Stomach smooth muscle (tissue), 2 donors: ENCODE measurements at regions not wholly inside any gene's neighbourhood (a gene's known extent, or its start where the extent isn't known, plus 50 kb on each side); places are given as distances from the start of the nearest gene placed in this dataset.
"Not testable (repeated sequence)": the region's sequence is repeated elsewhere in the genome, so short reads cannot be mapped to it uniquely, and the experiment has no call there.

ENCODE experiments used
- H3K27ac ChIP-seq: one replicate; pipeline ENCODE4 v1.7.0; 2013; ENCODE audit warnings: mild to moderate bottlenecking, low read length, inconsistent platforms
- H3K27me3 ChIP-seq, 2 donors: one replicate each; pipeline ENCODE4 v1.7.0; 2013; ENCODE audit warnings: low read length in 2 of 2; ENCODE audit not compliant: insufficient read depth in 2 of 2, control insufficient read depth in 1 of 2
- H3K36me3 ChIP-seq, 2 donors: one replicate each; pipeline ENCODE4 v1.7.0; 2013; ENCODE audit warnings: low read length in 2 of 2; ENCODE audit not compliant: control insufficient read depth in 2 of 2, insufficient read depth in 2 of 2
- H3K4me1 ChIP-seq: one replicate; pipeline ENCODE4 v1.7.0; 2013; ENCODE audit warnings: low read length; ENCODE audit not compliant: control insufficient read depth, insufficient read depth
- H3K4me3 ChIP-seq, 2 donors: one replicate each; pipeline ENCODE4 v1.7.0; 2013; ENCODE audit warnings: low read length in 2 of 2
- H3K9ac ChIP-seq, 2 donors: one replicate each; pipeline ENCODE4 v1.7.0; 2013; ENCODE audit warnings: low read length in 2 of 2, mild to moderate bottlenecking in 1 of 2
- H3K9me3 ChIP-seq, 2 donors: one replicate each; pipeline ENCODE4 v1.7.0; 2013; ENCODE audit warnings: low read length in 2 of 2; ENCODE audit not compliant: control insufficient read depth in 2 of 2
- donor health status: healthy.
- donor health status: Pancreatic carcinoma.

- Histone ChIP-seq H3K27ac (no peak overlapping the region), H3K36me3 (no peaks in the 10 kb centered on the region), H3K27me3 (no peaks in the 10 kb centered on the region), H3K9me3 (no peaks in the 10 kb centered on the region), H3K9ac (no peak overlapping the region), H3K4me1 (no peaks in the 10 kb centered on the region), H3K4me3 (no peak overlapping the region)
These were observed 614.5 kb downstream of the PKHD1 start for GRCh38 chr6:51472745-51473487.

DNA sequence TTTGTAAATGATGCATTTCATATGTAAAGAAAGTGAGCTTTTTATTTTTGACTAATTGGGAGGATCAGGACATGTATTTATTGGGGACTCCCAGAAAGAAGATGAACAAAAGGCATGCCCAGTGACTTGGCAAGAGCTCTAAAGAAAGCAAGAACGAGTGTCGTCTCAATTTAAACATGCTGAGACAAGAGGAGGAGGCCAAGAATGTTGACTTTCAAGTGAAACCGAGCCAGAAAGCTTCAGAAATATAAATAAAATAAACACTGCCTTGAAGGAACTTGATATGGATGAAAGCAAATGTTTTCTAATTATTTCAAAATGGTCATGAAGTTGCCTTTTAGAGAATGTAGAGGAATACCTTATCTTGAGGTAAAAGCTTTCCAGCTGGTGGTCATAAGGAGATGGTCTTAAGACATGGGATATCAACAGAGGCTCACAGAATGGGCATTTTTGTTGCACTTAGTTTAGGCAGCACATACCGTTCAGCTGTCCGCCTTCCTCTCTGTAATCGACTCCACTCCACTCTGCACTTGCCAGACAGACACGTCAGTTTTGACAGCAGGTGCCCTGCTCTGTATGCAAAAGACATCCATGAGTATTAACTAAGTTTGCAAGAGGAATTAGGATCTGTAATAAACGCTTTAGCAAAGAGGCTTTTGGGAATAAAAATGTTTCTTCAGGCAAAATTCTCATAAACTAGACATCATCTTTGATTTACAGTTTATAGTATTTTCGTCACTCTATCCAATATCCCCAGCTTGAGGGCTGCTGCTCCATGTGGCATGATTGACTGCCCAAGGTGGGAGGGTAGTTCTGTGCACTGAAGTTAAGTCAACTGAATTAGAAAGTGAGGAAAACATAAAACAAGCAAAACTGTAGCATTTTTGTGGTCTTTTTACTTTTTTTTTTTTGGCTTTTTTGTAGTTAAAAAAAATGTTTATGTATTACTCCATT is 613.1 kb downstream of the PKHD1 start:
- Histone ChIP-seq H3K36me3 (no peaks in the 10 kb centered on the region), H3K4me1 (no peaks in the 10 kb centered on the region), H3K27ac (no peak overlapping the region)

DNA sequence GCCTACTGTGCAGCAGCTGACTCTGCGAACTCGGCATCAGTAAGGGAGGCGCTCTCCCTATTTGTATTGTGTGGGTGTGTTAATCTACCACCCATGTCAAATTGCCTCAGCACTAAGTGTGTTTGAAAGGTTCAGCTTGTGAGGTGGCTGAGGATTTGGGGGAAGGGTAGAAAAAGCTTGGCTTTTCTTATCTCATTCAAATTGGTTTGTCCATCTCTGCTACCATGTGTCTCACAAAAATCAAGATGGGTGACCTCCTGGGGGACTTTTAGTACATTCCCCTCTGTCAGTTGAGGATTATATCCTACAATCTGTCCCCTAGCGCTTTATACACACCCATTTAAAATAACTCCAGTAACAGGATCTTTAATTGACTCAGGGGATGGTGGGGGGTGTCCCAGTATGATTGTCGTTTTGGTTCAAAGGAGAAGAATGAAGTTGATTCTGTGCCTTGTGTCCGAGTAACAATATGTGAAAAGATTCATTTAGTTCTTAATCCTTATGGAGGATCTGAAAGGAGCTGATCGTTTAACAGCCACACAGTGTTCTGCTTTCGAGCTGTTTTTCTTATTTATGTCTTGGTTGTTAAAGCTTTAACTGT is 609.6 kb downstream of the PKHD1 start:
- no peak overlapping the region for H3K27ac ChIP-seq
- H3K4me3 ChIP-seq, result no peak overlapping the region
- no peaks in the 10 kb centered on the region for H3K36me3 ChIP-seq
- H3K9me3 ChIP-seq, result no peaks in the 10 kb centered on the region
- no peaks in the 10 kb centered on the region for H3K4me1 ChIP-seq
- no peaks in the 10 kb centered on the region for H3K27me3 ChIP-seq
- H3K9ac ChIP-seq, result no peak overlapping the region

More for the DNA sequence above, 613.1 kb downstream of the PKHD1 start:
- Histone ChIP-seq H3K9ac (no peak overlapping the region), H3K4me3 (no peak overlapping the region), H3K9me3 (no peaks in the 10 kb centered on the region), H3K27me3 (no peaks in the 10 kb centered on the region)

DNA sequence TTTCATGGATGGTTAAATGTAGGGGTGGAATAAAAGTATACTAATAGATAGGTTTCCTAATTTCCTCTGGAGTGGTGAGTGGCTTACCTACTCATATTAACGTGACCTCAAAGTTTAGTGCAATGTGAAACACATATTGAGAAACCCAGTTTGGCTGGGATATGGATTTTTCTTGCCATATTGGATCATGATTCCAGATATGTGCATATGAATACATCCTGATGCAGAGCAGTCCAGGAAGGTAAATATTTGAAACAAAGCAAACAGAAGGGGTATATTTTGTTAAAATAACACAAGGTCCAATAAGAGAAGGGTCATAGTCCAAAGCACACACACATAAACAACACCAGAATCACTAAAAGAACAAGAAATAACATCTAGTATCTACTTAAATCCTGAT is 608.1 kb downstream of the PKHD1 start:
- no peaks in the 10 kb centered on the region for H3K36me3 ChIP-seq
- no peaks in the 10 kb centered on the region for H3K4me1 ChIP-seq
- H3K9ac ChIP-seq, result no peak overlapping the region
- H3K27ac ChIP-seq, result no peak overlapping the region
- H3K9me3 ChIP-seq, result no peaks in the 10 kb centered on the region
- no peak overlapping the region for H3K4me3 ChIP-seq
- H3K27me3 ChIP-seq, result no peaks in the 10 kb centered on the region

DNA sequence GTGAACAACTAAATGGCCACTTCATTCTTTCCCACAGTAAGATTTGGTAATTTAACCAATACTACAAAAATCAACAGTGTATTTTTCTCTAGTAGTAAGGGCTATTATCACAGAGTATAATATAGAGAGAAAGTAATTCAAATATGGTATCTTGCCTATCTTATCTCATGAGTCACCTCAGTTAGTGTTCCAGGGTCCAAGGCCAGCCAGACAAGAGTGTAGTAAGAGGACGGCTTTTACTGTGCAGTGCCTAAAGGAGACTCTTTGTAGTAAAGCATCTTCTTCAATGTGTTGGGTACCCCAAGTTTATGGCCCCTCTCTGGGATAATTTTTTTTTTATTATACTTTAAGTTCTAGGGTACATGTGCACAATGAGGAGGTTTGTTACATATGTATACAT is 607.4 kb downstream of the PKHD1 start:
- Histone ChIP-seq H3K9ac (no peak overlapping the region), H3K36me3 (no peaks in the 10 kb centered on the region), H3K27me3 (no peaks in the 10 kb centered on the region), H3K27ac (no peak overlapping the region), H3K4me1 (no peaks in the 10 kb centered on the region), H3K4me3 (no peak overlapping the region), H3K9me3 (no peaks in the 10 kb centered on the region)

- H3K27me3 ChIP-seq, H3K9ac ChIP-seq, H3K9me3 ChIP-seq, H3K36me3 ChIP-seq, H3K27ac ChIP-seq, H3K4me3 ChIP-seq, H3K4me1 ChIP-seq: not testable (repeated sequence)
These were observed 601.5 kb downstream of the PKHD1 start for GRCh38 chr6:51485869-51486268.

DNA sequence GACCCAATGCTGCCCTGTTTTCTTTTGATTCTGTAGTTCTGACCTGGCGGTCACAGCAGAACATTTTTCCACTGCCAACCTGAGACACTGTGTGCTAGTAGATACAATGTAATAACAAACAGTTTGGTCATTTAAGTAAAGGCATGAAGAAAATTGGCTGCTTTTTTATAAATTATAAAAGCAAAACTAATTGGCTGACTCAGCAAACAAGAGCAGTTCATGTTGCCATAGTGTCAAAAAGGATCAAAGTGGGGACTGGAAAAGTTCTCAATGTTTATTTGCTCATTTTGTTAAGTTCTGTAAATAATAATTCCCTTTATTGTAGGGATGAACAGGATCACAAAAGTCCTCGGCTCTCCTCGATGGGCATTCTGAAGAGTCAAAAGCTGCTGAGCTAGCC is 599.5 kb downstream of the PKHD1 start:
- no peak overlapping the region for H3K4me3 ChIP-seq
- no peak overlapping the region for H3K27ac ChIP-seq
- peaks cover 0 to 4% of the 10 kb centered on the region in 2 donors for H3K9me3 ChIP-seq
- H3K36me3 ChIP-seq, result no peaks in the 10 kb centered on the region
- H3K27me3 ChIP-seq, result no peaks in the 10 kb centered on the region
- no peak overlapping the region for H3K9ac ChIP-seq
- H3K4me1 ChIP-seq, result no peaks in the 10 kb centered on the region

DNA sequence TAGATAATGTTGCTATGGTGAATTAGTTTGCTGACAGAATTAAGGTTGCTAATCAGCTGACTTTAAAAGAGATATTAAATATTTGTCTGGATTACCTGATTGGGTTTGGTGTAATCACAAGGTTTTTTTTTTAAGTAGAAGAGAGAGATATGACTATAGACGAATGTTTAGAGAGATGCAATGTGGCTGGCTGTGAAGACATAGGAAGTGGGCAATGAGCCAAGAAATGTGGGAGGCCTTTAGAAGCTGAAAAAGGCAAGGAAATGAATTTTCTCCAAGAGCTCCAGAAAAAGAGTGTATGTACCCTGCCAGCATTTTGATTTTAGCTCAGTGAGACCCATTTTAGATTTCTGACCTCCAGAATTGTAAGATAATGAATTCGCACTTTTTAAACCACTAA is 598.3 kb downstream of the PKHD1 start:
- Histone ChIP-seq H3K27me3 (no peaks in the 10 kb centered on the region), H3K27ac (no peak overlapping the region), H3K4me1 (no peaks in the 10 kb centered on the region), H3K9ac (no peak overlapping the region), H3K4me3 (no peak overlapping the region), H3K9me3 (peaks cover 0 to 4% of the 10 kb centered on the region in 2 donors), H3K36me3 (no peaks in the 10 kb centered on the region)

GRCh38 chr6:51490101-51490500 is 597.3 kb downstream of the PKHD1 start:
- Histone ChIP-seq H3K4me1 (no peaks in the 10 kb centered on the region), H3K4me3 (no peak overlapping the region), H3K27ac (no peak overlapping the region), H3K9ac (no peak overlapping the region), H3K27me3 (no peaks in the 10 kb centered on the region), H3K36me3 (no peaks in the 10 kb centered on the region), H3K9me3 (peaks cover 0 to 4% of the 10 kb centered on the region in 2 donors)

GRCh38 chr6:51494342-51494741 is 593.1 kb downstream of the PKHD1 start:
- no peak overlapping the region for H3K9ac ChIP-seq
- H3K4me1 ChIP-seq, result no peaks in the 10 kb centered on the region
- no peak overlapping the region for H3K27ac ChIP-seq
- no peaks in the 10 kb centered on the region for H3K27me3 ChIP-seq
- no peak overlapping the region for H3K4me3 ChIP-seq
- H3K36me3 ChIP-seq, result no peaks in the 10 kb centered on the region
- no peaks in the 10 kb centered on the region for H3K9me3 ChIP-seq
